ENCODE measurements at regions not wholly inside any gene's neighbourhood (a gene's known extent, or its start where the extent isn't known, plus 50 kb on each side); places are given as distances from the start of the nearest gene placed in this dataset.

DNA sequence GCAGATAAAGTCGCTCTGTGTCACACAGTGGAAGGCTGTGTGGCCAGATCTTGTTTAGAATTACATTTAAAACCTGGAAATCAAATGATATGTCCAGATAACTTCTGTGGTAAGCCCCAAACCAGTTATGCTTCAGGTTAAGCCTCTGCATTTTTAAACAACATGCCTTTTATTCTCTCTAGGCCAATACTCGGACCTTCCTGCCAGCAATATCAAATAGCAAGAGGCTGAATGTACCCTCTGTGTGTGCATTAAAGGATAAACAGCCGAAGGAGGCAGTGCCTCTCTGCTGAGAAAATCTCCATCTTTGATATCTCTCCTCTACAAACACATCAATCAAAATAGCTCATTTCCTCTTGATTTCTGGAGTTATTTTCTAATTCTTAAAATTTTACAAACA lies 67.1 kb upstream of the TMEM260 start:
- no peak for DNase-seq

DNA sequence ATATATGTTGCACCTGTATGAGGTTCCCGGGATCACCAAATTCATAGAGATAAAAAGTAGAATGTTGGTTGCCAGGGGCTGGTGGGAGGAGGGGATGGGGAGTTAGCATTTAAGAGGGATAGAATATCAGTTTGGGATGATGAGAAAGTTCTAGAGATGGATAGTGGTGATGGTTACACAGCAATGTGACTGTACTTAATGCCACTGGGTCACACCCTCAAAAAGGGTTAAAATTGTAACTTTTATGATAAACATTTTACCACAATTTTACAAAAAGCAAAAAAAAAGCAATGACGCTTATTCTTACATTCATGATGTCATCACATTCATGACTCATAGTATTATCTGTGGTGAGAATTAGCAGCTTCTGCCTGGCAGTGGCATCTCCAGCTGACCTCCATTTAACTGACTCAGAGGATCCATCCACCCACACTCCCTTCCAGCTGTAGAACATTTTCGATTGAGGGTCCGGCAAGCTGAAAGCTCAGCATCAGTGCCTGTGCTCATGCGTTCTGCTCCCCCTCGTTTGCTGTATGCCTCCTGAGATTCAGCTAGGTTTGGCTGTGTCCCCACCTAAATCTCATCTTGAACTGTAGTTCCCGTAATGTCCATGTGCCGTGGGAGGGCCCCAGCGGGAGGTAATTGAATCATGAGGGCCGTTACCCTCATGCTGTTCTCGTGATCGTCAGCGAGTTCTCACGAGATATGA lies 64.8 kb upstream of the TMEM260 start:
- DNase-seq: no peak

DNA sequence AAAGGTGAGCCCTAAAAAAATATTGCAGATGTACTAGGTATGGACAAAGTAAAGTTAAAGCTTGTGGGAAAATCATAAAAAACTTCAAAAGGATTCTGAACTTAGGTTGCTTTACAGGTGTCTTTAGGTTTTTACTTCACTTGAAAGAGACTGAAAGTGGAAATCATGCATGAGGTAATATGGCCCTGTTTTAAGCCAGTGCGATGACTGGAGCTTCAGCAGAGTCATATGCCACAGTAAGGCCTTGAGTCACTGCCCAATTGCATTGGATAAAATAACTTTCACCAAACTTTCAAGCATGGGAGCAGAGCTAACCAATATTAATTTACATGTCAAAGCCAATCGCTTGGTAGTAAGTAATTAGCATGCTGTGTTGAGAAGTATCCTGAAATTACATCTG lies 63.9 kb upstream of the TMEM260 start:
- no peak for DNase-seq

DNA sequence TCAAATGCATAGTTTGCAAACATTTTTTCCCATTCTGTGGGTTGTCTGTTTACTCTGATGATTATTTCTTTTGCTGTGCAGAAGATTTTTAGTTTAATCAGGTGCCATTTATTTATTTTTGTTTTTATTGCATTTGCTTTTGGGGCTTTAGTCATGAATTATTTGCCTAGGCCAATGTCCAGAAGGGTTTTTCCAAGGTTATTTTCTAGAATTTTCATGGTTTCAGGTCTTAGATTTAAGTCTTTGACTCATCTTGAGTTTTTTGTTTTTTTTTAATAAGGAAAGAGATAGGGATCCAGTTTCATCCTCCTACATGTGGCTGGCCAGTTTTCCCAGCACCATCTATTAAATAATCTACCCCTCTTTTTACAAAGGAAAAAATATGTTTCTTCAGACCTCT lies 57.2 kb upstream of the TMEM260 start:
- DNase-seq: no peak

DNA sequence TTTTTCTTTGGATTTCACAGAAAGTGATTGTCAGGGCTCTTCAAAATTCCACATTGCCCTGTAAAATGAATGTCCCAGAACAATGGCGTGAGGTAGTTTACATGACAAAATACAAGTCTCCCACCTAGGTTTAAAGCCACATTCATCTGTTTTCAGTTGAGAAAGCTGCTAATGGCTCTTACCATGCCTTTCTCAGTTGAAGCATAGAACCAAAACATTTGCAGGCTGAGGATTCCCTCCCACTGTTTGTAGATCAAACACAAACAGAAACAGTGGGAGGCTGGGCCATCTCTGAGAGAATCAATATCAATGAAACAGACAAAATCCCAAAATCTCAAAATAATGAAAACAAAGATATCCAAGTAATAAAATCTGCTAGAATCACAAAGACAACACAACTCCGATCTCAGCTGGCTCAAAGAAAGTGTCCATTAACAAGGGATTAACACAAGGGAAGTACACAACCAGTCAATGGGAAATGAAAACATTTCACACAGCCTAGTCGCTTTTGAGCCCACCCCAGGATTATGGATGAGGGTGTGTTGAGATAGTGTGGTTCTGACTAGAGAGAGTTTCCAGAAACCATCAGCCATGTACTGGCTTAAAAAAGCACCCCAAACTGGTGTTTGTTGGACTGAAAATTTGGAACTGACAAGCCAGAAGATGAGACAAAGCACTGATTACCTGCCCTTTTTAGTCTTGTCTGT lies 54.5 kb upstream of the TMEM260 start:
- no peak for DNase-seq

DNA sequence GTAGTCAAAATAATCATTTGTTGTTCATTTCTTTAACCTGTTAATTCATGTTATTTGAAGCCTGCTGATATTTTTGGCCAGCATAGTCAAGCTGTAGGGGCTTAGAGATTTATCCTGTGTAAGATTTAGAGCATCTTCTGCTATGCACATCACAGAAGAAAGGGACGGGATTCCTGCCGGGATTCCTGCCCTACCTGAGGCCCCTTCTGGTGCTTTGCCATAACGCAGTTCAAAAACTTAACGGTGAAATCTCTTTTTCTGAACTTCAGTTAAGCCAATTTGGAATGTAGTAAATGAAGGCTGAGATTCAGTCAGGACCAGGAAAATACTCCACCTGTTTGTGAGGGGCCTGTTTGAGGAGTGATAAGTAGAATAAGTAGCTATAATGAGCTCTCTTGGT lies 50.7 kb upstream of the TMEM260 start:
- DNase-seq: no peak

Data from SIG-M5 (cell line).